ENCODE measurements at regions not wholly inside any gene's neighbourhood (a gene's known extent, or its start where the extent isn't known, plus 50 kb on each side); places are given as distances from the start of the nearest gene placed in this dataset.

DNA sequence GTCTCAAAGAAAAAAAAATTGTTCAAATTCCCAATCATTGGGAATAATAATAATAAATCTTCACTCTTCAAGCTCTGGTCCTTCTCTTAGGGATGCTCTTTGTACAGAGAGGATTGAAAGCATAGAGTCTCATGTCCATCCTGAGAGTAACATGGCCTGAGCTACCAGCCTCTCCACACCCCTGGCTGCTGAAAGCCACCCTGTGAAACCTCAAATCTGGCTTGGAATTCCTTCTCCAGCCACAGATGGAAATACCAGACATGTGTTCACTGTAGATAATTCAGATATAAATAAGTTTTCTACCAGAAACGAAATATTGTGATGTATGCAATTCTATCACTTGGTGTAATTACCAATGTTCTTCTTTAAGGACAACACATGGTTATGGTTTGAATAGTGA lies 140.6 kb downstream of the ARSF start:
- no peaks in the 10 kb centered on the region for H4K20me1 ChIP-seq (ENCODE audit: insufficient read depth, low read length)
- no TSS peak for BruUV-seq (replicated peaks)
- intact Hi-C loops (cut with micrococcal nuclease; ENCODE audit: unreplicated experiment), result no loop called here
- ATAC-seq (no peak), FAIRE-seq (no peak), DNase-seq (ENCODE audit: low spot score) (no peak)
- in situ Hi-C loops (cut with HindIII; ENCODE audit: extremely low pct_ligation_motif_present, low pct_unique_long_range_greater_than_20kb), result no loop called here
- CTCF ChIA-PET (ENCODE audit: low intra/inter-chr PET ratio, low total read pairs), result no interaction called here
- no peaks in the 10 kb centered on the region for H3K9me3 ChIP-seq (ENCODE audit: low read length)
- H3K27me3 ChIP-seq (ENCODE audit: control insufficient read depth in 1 of 2, insufficient read depth in 2 of 2, low read length in 2 of 2), result no peaks in the 10 kb centered on the region
- H3K79me2 ChIP-seq (ENCODE audit: insufficient read depth, low read length), result no peaks in the 10 kb centered on the region
- H3K27ac ChIP-seq (ENCODE audit: extremely low read length, insufficient read depth, low read length), result no peak overlapping the region
- 0% methylated on average over 1 of the region's 1 CpG for WGBS (ENCODE audit: low lambda C conversion rate)
- peaks cover 16% of the 10 kb centered on the region for H3K4me1 ChIP-seq (ENCODE audit: insufficient read depth, low read length)
- POLR2A ChIA-PET, result no interaction called here
- no peak overlapping the region for H3K9ac ChIP-seq (ENCODE audit: insufficient read depth, low read depth, low read length)
- H3K4me3 ChIP-seq (replicated peaks in 1 of 3; ENCODE audit: insufficient read depth in 1 of 3, low read depth in 2 of 3, low read length in 3 of 3), result no peak overlapping the region
- TF ChIP-seq NFIC (IDR thresholded peaks at IDR 0.05; ENCODE audit: low read length) (no peak), CEBPB (IDR thresholded peaks at IDR 0.05; ENCODE audit: borderline replicate concordance, low read depth, low read length) (no peak), RELA (CRISPR knock-in tag; IDR thresholded peaks at IDR 0.05) (no peak), ZNF749 (CRISPR knock-in tag; IDR thresholded peaks at IDR 0.05; ENCODE audit: borderline replicate concordance) (no peak), MIER3 (CRISPR knock-in tag; IDR thresholded peaks at IDR 0.05; ENCODE audit: borderline replicate concordance) (no peak), KDM6A (CRISPR knock-in tag; IDR thresholded peaks at IDR 0.05; ENCODE audit: low read depth) (no peak), ELF4 (CRISPR knock-in tag; IDR thresholded peaks at IDR 0.05; ENCODE audit: borderline replicate concordance) (no peak), ZNF260 (CRISPR knock-in tag; IDR thresholded peaks at IDR 0.05; ENCODE audit: borderline replicate concordance, low read depth) (no peak)
- TF ChIP-seq, protein P1, sequence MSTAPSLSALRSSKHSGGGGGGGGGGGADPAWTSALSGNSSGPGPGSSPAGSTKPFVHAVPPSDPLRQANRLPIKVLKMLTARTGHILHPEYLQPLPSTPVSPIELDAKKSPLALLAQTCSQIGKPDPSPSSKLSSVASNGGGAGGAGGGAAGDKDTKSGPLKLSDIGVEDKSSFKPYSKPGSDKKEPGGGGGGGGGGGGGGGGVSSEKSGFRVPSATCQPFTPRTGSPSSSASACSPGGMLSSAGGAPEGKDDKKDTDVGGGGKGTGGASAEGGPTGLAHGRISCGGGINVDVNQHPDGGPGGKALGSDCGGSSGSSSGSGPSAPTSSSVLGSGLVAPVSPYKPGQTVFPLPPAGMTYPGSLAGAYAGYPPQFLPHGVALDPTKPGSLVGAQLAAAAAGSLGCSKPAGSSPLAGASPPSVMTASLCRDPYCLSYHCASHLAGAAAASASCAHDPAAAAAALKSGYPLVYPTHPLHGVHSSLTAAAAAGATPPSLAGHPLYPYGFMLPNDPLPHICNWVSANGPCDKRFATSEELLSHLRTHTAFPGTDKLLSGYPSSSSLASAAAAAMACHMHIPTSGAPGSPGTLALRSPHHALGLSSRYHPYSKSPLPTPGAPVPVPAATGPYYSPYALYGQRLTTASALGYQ (CRISPR knock-in tag; IDR thresholded peaks at IDR 0.05), result no peak
- TF ChIP-seq, protein P2, sequence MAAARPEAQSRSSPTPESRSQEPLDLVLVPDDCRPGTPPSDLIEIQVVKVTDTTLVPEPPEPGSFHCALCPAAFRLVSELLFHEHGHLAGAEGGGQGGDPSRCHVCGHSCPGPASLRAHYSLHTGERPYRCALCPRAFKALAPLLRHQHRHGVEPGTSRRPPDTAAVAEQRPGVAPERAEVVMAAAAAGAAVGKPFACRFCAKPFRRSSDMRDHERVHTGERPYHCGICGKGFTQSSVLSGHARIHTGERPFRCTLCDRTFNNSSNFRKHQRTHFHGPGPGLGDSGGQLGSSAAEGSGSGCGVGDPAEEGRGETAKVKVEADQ (CRISPR knock-in tag; IDR thresholded peaks at IDR 0.05; ENCODE audit: borderline replicate concordance), result no peak
- TF ChIP-seq, protein P3, sequence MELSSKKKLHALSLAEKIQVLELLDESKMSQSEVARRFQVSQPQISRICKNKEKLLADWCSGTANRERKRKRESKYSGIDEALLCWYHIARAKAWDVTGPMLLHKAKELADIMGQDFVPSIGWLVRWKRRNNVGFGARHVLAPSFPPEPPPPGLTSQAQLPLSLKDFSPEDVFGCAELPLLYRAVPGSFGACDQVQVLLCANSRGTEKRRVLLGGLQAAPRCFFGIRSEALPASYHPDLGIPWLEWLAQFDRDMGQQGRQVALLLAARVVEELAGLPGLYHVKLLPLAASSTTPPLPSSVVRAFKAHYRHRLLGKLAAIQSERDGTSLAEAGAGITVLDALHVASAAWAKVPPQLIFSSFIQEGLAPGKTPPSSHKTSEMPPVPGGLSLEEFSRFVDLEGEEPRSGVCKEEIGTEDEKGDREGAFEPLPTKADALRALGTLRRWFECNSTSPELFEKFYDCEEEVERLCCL (CRISPR knock-in tag; IDR thresholded peaks at IDR 0.05; ENCODE audit: borderline replicate concordance), result no peak
- H3K4me2 ChIP-seq (ENCODE audit: low read depth, low read length), result no peak overlapping the region
- H3K36me3 ChIP-seq (replicated peaks in 1 of 2; ENCODE audit: control insufficient read depth in 1 of 2, insufficient read depth in 2 of 2, low read length in 2 of 2), result no peaks in the 10 kb centered on the region
- no peak overlapping the region for H2AFZ ChIP-seq (ENCODE audit: low read length)
